ENCODE measurements at regions not wholly inside any gene's neighbourhood (a gene's known extent, or its start where the extent isn't known, plus 50 kb on each side); places are given as distances from the start of the nearest gene placed in this dataset.

DNA sequence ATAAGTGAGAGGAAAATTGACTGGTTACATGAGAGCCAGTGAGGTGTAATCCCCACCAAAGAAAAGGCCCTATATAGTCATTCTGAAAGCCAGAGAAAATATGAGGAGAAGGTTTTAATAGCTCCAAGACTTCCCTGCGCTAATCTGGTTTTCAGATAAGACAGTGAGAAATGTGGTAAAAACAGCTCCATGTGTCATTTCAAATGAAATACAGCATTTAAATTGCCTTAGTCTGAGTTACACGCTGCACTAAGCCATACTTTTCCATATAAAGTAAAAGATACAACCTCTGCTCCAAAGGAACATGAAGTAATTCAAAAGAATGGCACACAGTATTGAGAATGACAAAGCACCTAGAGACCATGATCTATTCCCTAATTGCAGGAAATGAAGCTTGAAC lies 378.0 kb upstream of the PDE4D start:
- no peak for DNase-seq (ENCODE audit: low read depth)
- H3K4me3 ChIP-seq (ENCODE audit: low read length): no peak overlapping the region
- TF ChIP-seq, protein P1, sequence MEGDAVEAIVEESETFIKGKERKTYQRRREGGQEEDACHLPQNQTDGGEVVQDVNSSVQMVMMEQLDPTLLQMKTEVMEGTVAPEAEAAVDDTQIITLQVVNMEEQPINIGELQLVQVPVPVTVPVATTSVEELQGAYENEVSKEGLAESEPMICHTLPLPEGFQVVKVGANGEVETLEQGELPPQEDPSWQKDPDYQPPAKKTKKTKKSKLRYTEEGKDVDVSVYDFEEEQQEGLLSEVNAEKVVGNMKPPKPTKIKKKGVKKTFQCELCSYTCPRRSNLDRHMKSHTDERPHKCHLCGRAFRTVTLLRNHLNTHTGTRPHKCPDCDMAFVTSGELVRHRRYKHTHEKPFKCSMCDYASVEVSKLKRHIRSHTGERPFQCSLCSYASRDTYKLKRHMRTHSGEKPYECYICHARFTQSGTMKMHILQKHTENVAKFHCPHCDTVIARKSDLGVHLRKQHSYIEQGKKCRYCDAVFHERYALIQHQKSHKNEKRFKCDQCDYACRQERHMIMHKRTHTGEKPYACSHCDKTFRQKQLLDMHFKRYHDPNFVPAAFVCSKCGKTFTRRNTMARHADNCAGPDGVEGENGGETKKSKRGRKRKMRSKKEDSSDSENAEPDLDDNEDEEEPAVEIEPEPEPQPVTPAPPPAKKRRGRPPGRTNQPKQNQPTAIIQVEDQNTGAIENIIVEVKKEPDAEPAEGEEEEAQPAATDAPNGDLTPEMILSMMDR (conservative IDR thresholded peaks at IDR 0.05; ENCODE audit: low read length): no peak

DNA sequence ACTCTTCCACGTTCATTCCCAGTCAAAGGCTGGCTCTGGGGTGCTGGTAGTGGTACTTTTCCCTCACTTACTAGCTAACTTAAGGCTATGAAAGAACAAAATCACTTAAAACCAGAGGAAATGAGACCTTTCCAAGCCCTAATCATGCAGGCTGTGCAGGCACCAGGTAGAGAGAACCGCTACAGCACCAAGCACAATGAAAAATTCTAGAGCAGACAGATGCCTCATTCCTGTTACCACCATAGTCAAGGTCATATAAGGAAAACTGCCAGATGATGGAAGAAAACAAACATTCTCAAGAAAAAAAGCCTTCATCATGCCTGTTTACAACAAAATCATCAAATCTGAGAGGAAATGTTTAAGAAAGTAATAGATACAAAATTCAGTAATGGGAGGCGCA lies 374.4 kb upstream of the PDE4D start:
- no peak overlapping the region for H3K4me3 ChIP-seq (ENCODE audit: low read length)
- DNase-seq (ENCODE audit: low read depth): no peak
- TF ChIP-seq, protein P1 (conservative IDR thresholded peaks at IDR 0.05; ENCODE audit: low read length): no peak

DNA sequence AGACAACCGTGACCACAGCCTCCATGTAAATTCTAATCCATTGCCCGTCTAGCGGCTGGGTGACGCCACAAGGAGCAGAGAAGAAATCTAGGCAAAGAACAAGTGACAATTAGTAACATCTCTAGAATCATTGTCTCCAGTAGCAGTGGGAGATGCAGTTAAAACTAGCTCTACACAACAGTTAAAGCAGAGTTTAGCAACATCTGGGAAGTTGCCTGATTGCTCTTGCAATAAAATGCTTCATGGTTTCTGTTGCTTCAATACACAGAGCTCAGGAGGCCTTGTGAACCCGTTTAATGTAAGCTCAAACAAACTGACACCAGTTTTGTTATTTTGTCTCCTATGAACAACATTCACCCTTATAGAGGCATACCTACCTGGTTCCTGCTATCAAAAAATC lies 369.8 kb upstream of the PDE4D start:
- no peak overlapping the region for H3K4me3 ChIP-seq (ENCODE audit: low read length)
- DNase-seq (ENCODE audit: low read depth): no peak
- TF ChIP-seq, protein P1 (conservative IDR thresholded peaks at IDR 0.05; ENCODE audit: low read length): no peak

DNA sequence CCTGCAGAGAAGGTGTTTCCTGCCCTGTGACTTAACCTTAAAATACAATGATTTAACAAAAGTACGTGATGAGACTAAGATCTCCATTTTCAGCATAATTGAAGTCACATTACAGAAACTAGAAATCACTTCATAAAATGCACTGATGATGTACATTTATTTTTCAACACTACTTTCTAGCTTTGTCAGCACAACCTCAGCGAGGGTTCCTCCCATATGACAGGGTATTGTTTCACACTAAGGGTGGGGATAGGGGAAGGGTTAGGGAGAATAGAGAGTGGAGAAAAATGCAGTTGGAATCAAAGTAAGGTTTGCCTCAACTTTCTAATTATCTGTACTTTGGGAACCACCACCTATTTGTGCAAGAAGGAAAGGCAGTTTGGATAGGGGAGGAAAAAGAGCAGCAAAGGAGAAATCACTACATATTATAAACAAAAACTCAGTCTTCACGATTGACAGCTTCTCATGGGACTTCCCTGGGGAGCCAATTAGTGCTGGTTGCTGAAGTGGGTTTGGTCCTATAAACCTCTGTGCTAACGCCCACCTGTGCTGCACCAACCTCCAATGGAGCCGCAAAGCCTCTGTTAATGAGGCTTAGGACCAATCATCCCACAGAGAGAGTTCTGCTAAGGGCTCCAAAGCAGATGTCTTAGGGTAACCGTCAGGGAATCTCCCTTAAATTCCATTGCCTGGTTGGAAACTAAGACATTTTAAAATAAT lies 369.2 kb upstream of the PDE4D start:
- TF ChIP-seq, protein P1 (conservative IDR thresholded peaks at IDR 0.05; ENCODE audit: low read length): no peak
- DNase-seq (ENCODE audit: low read depth): no peak
- no peak overlapping the region for H3K4me3 ChIP-seq (ENCODE audit: low read length)

DNA sequence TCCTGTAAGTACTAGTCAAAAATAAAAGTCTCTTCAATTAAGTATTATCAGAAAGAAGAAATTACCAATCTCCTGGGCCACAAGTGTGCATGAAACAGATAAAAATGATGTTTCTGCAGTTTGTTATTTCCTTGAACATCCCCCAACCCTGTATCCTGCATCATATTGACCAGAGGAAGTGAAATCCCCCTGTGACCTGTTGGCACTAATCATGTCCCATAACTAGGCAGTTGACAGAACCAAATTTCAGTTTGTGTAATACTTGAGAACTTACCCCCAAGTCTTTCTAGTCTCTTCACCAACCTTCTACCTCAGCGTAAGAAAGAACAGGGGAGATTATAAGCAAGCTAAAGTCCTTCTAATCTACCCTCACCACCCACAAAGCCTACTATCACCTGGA lies 368.2 kb upstream of the PDE4D start:
- H3K4me3 ChIP-seq (ENCODE audit: low read length): no peak overlapping the region
- TF ChIP-seq, protein P1 (conservative IDR thresholded peaks at IDR 0.05; ENCODE audit: low read length): no peak
- DNase-seq (ENCODE audit: low read depth): no peak

DNA sequence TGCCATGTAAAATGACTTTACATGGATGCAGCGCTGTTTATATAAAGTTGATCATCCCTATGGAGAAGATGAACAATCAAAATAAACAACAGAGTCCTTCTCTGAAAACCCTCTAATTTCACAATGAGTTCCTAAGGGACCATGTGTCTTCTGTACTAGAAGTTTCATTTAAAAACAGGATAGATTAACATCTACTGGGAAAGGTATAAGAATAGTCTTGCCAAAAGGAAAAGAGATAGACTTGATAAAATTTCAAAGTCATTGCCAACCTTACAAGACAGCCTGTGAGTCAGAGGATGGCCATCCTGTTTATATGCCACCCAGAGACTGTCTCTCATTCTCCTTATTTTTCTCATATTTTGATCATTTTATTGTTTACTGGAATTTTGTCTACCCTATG lies 367.1 kb upstream of the PDE4D start:
- TF ChIP-seq, protein P1 (conservative IDR thresholded peaks at IDR 0.05; ENCODE audit: low read length): no peak
- no peak overlapping the region for H3K4me3 ChIP-seq (ENCODE audit: low read length)
- no peak for DNase-seq (ENCODE audit: low read depth)

DNA sequence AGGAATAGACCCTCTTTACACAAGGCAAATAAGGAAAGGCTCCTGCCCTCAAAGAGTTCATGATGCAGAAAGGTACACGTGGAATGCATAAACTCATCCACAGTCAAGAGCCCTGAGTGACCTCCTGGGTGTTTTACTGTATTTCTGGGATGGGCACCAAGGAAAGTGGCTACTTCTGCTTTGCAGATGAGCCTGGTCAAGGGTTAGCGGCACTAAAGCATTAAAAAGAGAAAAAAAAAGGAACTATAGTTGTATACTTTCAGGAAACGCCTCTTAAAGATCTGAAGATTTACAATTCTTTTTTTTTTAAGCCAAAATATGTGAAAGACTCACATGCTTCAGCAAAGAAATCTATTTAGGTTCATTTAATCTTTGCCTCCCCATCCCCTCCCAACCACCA lies 366.2 kb upstream of the PDE4D start:
- no peak for DNase-seq (ENCODE audit: low read depth)
- TF ChIP-seq, protein P1 (conservative IDR thresholded peaks at IDR 0.05; ENCODE audit: low read length): no peak
- no peak overlapping the region for H3K4me3 ChIP-seq (ENCODE audit: low read length)

All from AG10803 (cell line).